HG02588 (cell line): ENCODE measurements at regions not wholly inside any gene's neighbourhood (a gene's known extent, or its start where the extent isn't known, plus 50 kb on each side); places are given as distances from the start of the nearest gene placed in this dataset.

Experiments
- ATAC-seq: cut with Tn5 transposase; IDR thresholded peaks from one replicate; pipeline ENCODE4 v1.9.1; 2021; ENCODE audit warnings: mild to moderate bottlenecking, moderate library complexity; ENCODE audit not compliant: unreplicated experiment

- no peak for ATAC-seq
Measured at GRCh38 chr3:5426094-5426883, 238.8 kb downstream of the EDEM1 start.

GRCh38 chr3:5427021-5427420 lies 239.5 kb downstream of the EDEM1 start:
- no peak for ATAC-seq

GRCh38 chr3:5427938-5428337 lies 240.4 kb downstream of the EDEM1 start:
- ATAC-seq, result no peak

- peak; percentile 85 for ATAC-seq
Measured at GRCh38 chr3:5428607-5429516, 241.4 kb downstream of the EDEM1 start.

- no peak for ATAC-seq
Measured at GRCh38 chr3:5429517-5429890, 242.0 kb downstream of the EDEM1 start.

- no peak for ATAC-seq
Measured at GRCh38 chr3:5430701-5431100, 243.2 kb downstream of the EDEM1 start.

- ATAC-seq, result no peak
Measured at GRCh38 chr3:5431146-5431545, 243.6 kb downstream of the EDEM1 start.

GRCh38 chr3:5431811-5432378 lies 244.4 kb downstream of the EDEM1 start:
- ATAC-seq, result no peak

GRCh38 chr3:5437296-5437782 lies 249.8 kb downstream of the EDEM1 start:
- no peak for ATAC-seq

GRCh38 chr3:5437783-5438323 lies 250.3 kb downstream of the EDEM1 start:
- no peak for ATAC-seq

GRCh38 chr3:5441401-5441800 lies 253.9 kb downstream of the EDEM1 start:
- ATAC-seq, result no peak

GRCh38 chr3:5442106-5442785 lies 254.7 kb downstream of the EDEM1 start:
- ATAC-seq, result no peak

GRCh38 chr3:5442786-5443138 lies 255.3 kb downstream of the EDEM1 start:
- no peak for ATAC-seq

GRCh38 chr3:5444253-5444652 lies 256.7 kb downstream of the EDEM1 start:
- no peak for ATAC-seq

GRCh38 chr3:5445676-5446201 lies 258.2 kb downstream of the EDEM1 start:
- no peak for ATAC-seq

GRCh38 chr3:5448246-5448645 lies 260.7 kb downstream of the EDEM1 start:
- no peak for ATAC-seq

- ATAC-seq, result no peak
Measured at GRCh38 chr3:5448816-5449215, 261.3 kb downstream of the EDEM1 start.

- ATAC-seq, result peak; percentile 90
Measured at GRCh38 chr3:5456199-5456598, 268.7 kb downstream of the EDEM1 start.

GRCh38 chr3:5458526-5458925 lies 271.0 kb downstream of the EDEM1 start:
- ATAC-seq, result no peak

- ATAC-seq, result no peak
Measured at GRCh38 chr3:5462086-5462485, 274.6 kb downstream of the EDEM1 start.

- ATAC-seq, result no peak
Measured at GRCh38 chr3:5463991-5464390, 276.5 kb downstream of the EDEM1 start.
